T-cell (primary cell): ENCODE measurements at regions not wholly inside any gene's neighbourhood (a gene's known extent, or its start where the extent isn't known, plus 50 kb on each side); places are given as distances from the start of the nearest gene placed in this dataset.

Experiments
- ATAC-seq, 4 experiments: fragments of 200-7000 bp in 3 of 4; fragments of 150-1000 bp in 1 of 4; cut with Tn5 transposase; replicated peaks in 1 of 4; 1 replicate in 3 of 4; 2 replicates in 1 of 4; pipeline ENCODE4 v1.10.0; 2021; ENCODE audit warnings: moderate library complexity in 3 of 4, mild to moderate bottlenecking in 2 of 4, moderate number of reproducible peaks in 1 of 4
- CTCF ChIA-PET, 2 donors: fragments of 300-600 bp; sonication (Branson Sonifier 250); formaldehyde crosslinking; loops; one replicate each; lab custom pipeline; 2022; ENCODE audit warnings: antibody characterized with exemption in 2 of 2; lab: Charles Lee
- POLR2A ChIA-PET, 2 donors: fragments of 300-600 bp; sonication (Branson Sonifier 250); formaldehyde crosslinking; loops; one replicate each; lab custom pipeline; 2022; ENCODE audit warnings: antibody characterized with exemption in 2 of 2; lab: Charles Lee
- DNase-seq, 35 experiments: peaks; one replicate each; pipeline versions ENCODE4 v3.0.0 to v3.0.0-alpha.2; 2013 to 2023
- H3K27ac ChIP-seq: one replicate; pipeline ENCODE4 v1.5.1; 2013; ENCODE audit warnings: low read length
- H3K27me3 ChIP-seq, 2 experiments: replicated peaks in 1 of 2; 1 replicate in 1 of 2; 2 replicates in 1 of 2; pipeline versions ENCODE4 v1.6.1 to v1.7.0; 2013; ENCODE audit warnings: low read length in 1 of 2, mixed read lengths in 1 of 2; ENCODE audit not compliant: control insufficient read depth in 2 of 2, insufficient read depth in 2 of 2; ENCODE audit errors: extremely low read depth in 1 of 2
- H3K36me3 ChIP-seq, 2 donors: 1 replicate in 1 of 2; 2 replicates in 1 of 2; pipeline versions ENCODE4 v1.6.1 to v1.7.0; 2013; ENCODE audit warnings: low read length in 1 of 2; ENCODE audit not compliant: control insufficient read depth in 2 of 2, insufficient read depth in 1 of 2; ENCODE audit errors: extremely low read depth in 1 of 2
- H3K4me1 ChIP-seq, 2 experiments: 1 replicate in 1 of 2; 2 replicates in 1 of 2; pipeline versions ENCODE4 v1.6.1 to v1.7.0; 2013; ENCODE audit warnings: low read length in 2 of 2, mixed read lengths in 1 of 2; ENCODE audit not compliant: insufficient read depth in 2 of 2, control insufficient read depth in 1 of 2; ENCODE audit errors: extremely low read depth in 1 of 2
- H3K4me3 ChIP-seq, 2 donors: 1 replicate in 1 of 2; 2 replicates in 1 of 2; pipeline versions ENCODE4 v1.5.1 to v1.7.0; 2013; ENCODE audit warnings: mild to moderate bottlenecking in 2 of 2, low read length in 1 of 2, moderate library complexity in 1 of 2; ENCODE audit not compliant: control insufficient read depth in 1 of 2; ENCODE audit errors: extremely low read depth in 1 of 2
- H3K9me3 ChIP-seq: 2 replicates; pipeline ENCODE4 v1.7.0; 2013
- H3K27ac Mint-ChIP-seq, 2 donors: one replicate each; pipeline ENCODE4 v1.8.0; 2020 to 2021; ENCODE audit warnings: mild to moderate bottlenecking in 2 of 2, mixed read lengths in 2 of 2
- H3K27me3 Mint-ChIP-seq, 2 donors: one replicate each; pipeline ENCODE4 v1.8.0; 2021 to 2022; ENCODE audit warnings: mixed read lengths in 2 of 2
- H3K36me3 Mint-ChIP-seq: one replicate; pipeline ENCODE4 v1.8.0; 2021; ENCODE audit warnings: mixed read lengths
- H3K4me1 Mint-ChIP-seq, 3 donors: one replicate each; pipeline ENCODE4 v1.8.0; 2020 to 2022; ENCODE audit warnings: mixed read lengths in 3 of 3, mild to moderate bottlenecking in 1 of 3
- H3K4me3 Mint-ChIP-seq, 3 donors: one replicate each; pipeline ENCODE4 v1.8.0; 2020 to 2022; ENCODE audit warnings: mild to moderate bottlenecking in 3 of 3, mixed read lengths in 3 of 3, moderate library complexity in 3 of 3
- H3K9me3 Mint-ChIP-seq, 3 donors: one replicate each; pipeline ENCODE4 v1.8.0; 2020 to 2022; ENCODE audit warnings: mixed read lengths in 3 of 3
- WGBS: methylation state at CpG from one replicate; pipeline ENCODE4 v1.1.5; 2013; ENCODE audit warnings: missing lambda C conversion rate; ENCODE audit not compliant: insufficient coverage; 5-methylcytosine and 5-hydroxymethylcytosine counted together

- 13% methylated on average over 3 of the region's 3 CpGs for WGBS
- H3K27ac ChIP-seq = no peak overlapping the region
- ATAC-seq (no peak), DNase-seq (no peak)
- no peaks in the 10 kb centered on the region for H3K36me3 ChIP-seq
- Mint-ChIP-seq H3K36me3 (no peaks in the 10 kb centered on the region), H3K27me3 (peaks cover 13 to 18% of the 10 kb centered on the region in 2 donors), H3K4me1 (no peaks in the 10 kb centered on the region), H3K4me3 (no peak overlapping the region), H3K9me3 (peaks cover 0 to 3% (median 2%) of the 10 kb centered on the region in 3 donors), H3K27ac (no peak overlapping the region)
- POLR2A ChIA-PET = no interaction called here
- no peaks in the 10 kb centered on the region for H3K9me3 ChIP-seq
- H3K27me3 ChIP-seq = peaks cover 0 to 25% of the 10 kb centered on the region in 2 experiments
- H3K4me1 ChIP-seq = no peaks in the 10 kb centered on the region
- CTCF ChIA-PET = no interaction called here
- no peak overlapping the region for H3K4me3 ChIP-seq
Measured at GRCh38 chr20:48153523-48153922, 368.2 kb upstream of the SULF2 start.

- H3K36me3 Mint-ChIP-seq = no peaks in the 10 kb centered on the region
Measured at GRCh38 chr20:48153103-48153502, 367.8 kb upstream of the SULF2 start.

GRCh38 chr20:48150568-48150967, 365.3 kb upstream of the SULF2 start:
- ATAC-seq = no peak
- H3K36me3 Mint-ChIP-seq = no peaks in the 10 kb centered on the region
- H3K9me3 Mint-ChIP-seq = peaks cover 0 to 3% (median 0%) of the 10 kb centered on the region in 3 donors
- H3K4me1 ChIP-seq = no peaks in the 10 kb centered on the region
- no peak for DNase-seq
- no peaks in the 10 kb centered on the region for H3K4me1 Mint-ChIP-seq
- ChIA-PET CTCF (no interaction called here), POLR2A (no interaction called here)
- H3K27ac Mint-ChIP-seq = no peak overlapping the region
- peaks cover 0 to 23% of the 10 kb centered on the region in 2 experiments for H3K27me3 ChIP-seq
- H3K27ac ChIP-seq = no peak overlapping the region
- H3K36me3 ChIP-seq = no peaks in the 10 kb centered on the region
- H3K4me3 ChIP-seq = no peak overlapping the region
- H3K27me3 Mint-ChIP-seq = peaks cover 11 to 21% of the 10 kb centered on the region in 2 donors
- H3K9me3 ChIP-seq = no peaks in the 10 kb centered on the region
- WGBS = 88% methylated on average over 4 of the region's 7 CpGs
- no peak overlapping the region for H3K4me3 Mint-ChIP-seq

More at GRCh38 chr20:48153103-48153502, 367.8 kb upstream of the SULF2 start:
- H3K27ac ChIP-seq = no peak overlapping the region
- WGBS = 69% methylated on average over 4 of the region's 10 CpGs
- H3K36me3 ChIP-seq = no peaks in the 10 kb centered on the region
- ChIA-PET POLR2A (no interaction called here), CTCF (no interaction called here)
- H3K27me3 ChIP-seq = peaks cover 0 to 25% of the 10 kb centered on the region in 2 experiments
- peaks cover 11 to 18% of the 10 kb centered on the region in 2 donors for H3K27me3 Mint-ChIP-seq
- H3K4me3 ChIP-seq = no peak overlapping the region
- no peaks in the 10 kb centered on the region for H3K4me1 ChIP-seq
- DNase-seq (no peak), ATAC-seq (no peak)
- H3K27ac Mint-ChIP-seq = no peak overlapping the region
- peaks cover 0 to 3% (median 2%) of the 10 kb centered on the region in 3 donors for H3K9me3 Mint-ChIP-seq
- no peak overlapping the region for H3K4me3 Mint-ChIP-seq
- no peaks in the 10 kb centered on the region for H3K9me3 ChIP-seq
- no peaks in the 10 kb centered on the region for H3K4me1 Mint-ChIP-seq

- Mint-ChIP-seq H3K36me3 (no peaks in the 10 kb centered on the region), H3K9me3 (peaks cover 0 to 3% (median 0%) of the 10 kb centered on the region in 3 donors), H3K27ac (no peak overlapping the region), H3K4me1 (no peaks in the 10 kb centered on the region), H3K4me3 (no peak overlapping the region), H3K27me3 (peaks cover 11 to 21% of the 10 kb centered on the region in 2 donors)
- CTCF ChIA-PET = no interaction called here
- Histone ChIP-seq H3K27me3 (peaks cover 0 to 17% of the 10 kb centered on the region in 2 experiments), H3K36me3 (no peaks in the 10 kb centered on the region), H3K4me3 (no peak overlapping the region), H3K4me1 (no peaks in the 10 kb centered on the region), H3K9me3 (no peaks in the 10 kb centered on the region), H3K27ac (no peak overlapping the region)
- 76% methylated on average over 13 of the region's 15 CpGs for WGBS
- POLR2A ChIA-PET = no interaction called here
- no peak for ATAC-seq
- DNase-seq = no peak
Measured at GRCh38 chr20:48149902-48150301, 364.6 kb upstream of the SULF2 start.

GRCh38 chr20:48148916-48149672, 363.8 kb upstream of the SULF2 start:
- no peaks in the 10 kb centered on the region for H3K36me3 ChIP-seq
- ATAC-seq (no peak), DNase-seq (no peak)
- Mint-ChIP-seq H3K27me3 (peaks cover 9 to 14% of the 10 kb centered on the region in 2 donors), H3K27ac (no peak overlapping the region), H3K4me3 (no peak overlapping the region), H3K36me3 (no peaks in the 10 kb centered on the region), H3K4me1 (no peaks in the 10 kb centered on the region), H3K9me3 (no peaks in the 10 kb centered on the region)
- H3K4me3 ChIP-seq = no peak overlapping the region
- CTCF ChIA-PET = no interaction called here
- H3K27ac ChIP-seq = no peak overlapping the region
- peaks cover 0 to 12% of the 10 kb centered on the region in 2 experiments for H3K27me3 ChIP-seq
- no peaks in the 10 kb centered on the region for H3K4me1 ChIP-seq
- no peaks in the 10 kb centered on the region for H3K9me3 ChIP-seq
- POLR2A ChIA-PET = no interaction called here
- 77% methylated on average over 12 of the region's 13 CpGs for WGBS

GRCh38 chr20:48148020-48148419, 362.7 kb upstream of the SULF2 start:
- peaks cover 0 to 9% of the 10 kb centered on the region in 2 experiments for H3K27me3 ChIP-seq
- no peaks in the 10 kb centered on the region for H3K9me3 Mint-ChIP-seq
- no peak overlapping the region for H3K4me3 Mint-ChIP-seq
- POLR2A ChIA-PET = no interaction called here
- WGBS = 85% methylated on average over 3 of the region's 3 CpGs
- no peak overlapping the region for H3K27ac Mint-ChIP-seq
- CTCF ChIA-PET = no interaction called here
- H3K36me3 Mint-ChIP-seq = no peaks in the 10 kb centered on the region
- H3K4me1 Mint-ChIP-seq = no peaks in the 10 kb centered on the region
- ATAC-seq (no peak), DNase-seq (no peak)
- H3K27me3 Mint-ChIP-seq = peaks cover 9 to 10% of the 10 kb centered on the region in 2 donors
- H3K4me1 ChIP-seq = no peaks in the 10 kb centered on the region
- no peaks in the 10 kb centered on the region for H3K9me3 ChIP-seq
- no peaks in the 10 kb centered on the region for H3K36me3 ChIP-seq
- no peak overlapping the region for H3K27ac ChIP-seq
- no peak overlapping the region for H3K4me3 ChIP-seq
